IMR-90 (cell line): ENCODE measurements at regions not wholly inside any gene's neighbourhood (a gene's known extent, or its start where the extent isn't known, plus 50 kb on each side); places are given as distances from the start of the nearest gene placed in this dataset.
A peak's percentile ranks its signal among the peaks of the same experiment; 100 is the strongest.

Experiments used
- ATAC-seq: fragments of 200-7000 bp; cut with Tn5 transposase; 2 replicates; pipeline ENCODE4 v1.9.1; 2020; ENCODE audit warnings: low read depth, mild to moderate bottlenecking, moderate library complexity
- BruUV-seq: library from RNA; stranded (reverse); fragments of 400-500 nt; replicated peaks from 2 replicates; lab custom pipeline; 2021; lab: Mats Ljungman, UMichigan
- CTCF ChIA-PET: fragments of 300-600 bp; formaldehyde crosslinking; extraction: SDS; loops from one replicate; lab custom pipeline; 2021; ENCODE audit warnings: antibody characterized with exemption; lab: Yijun Ruan, JAX
- POLR2A ChIA-PET: fragments of 300-600 bp; sonication (Branson Sonifier 250); formaldehyde crosslinking; loops from one replicate; lab custom pipeline; 2022; ENCODE audit warnings: antibody characterized with exemption; ENCODE audit not compliant: unreplicated experiment; lab: Charles Lee
- DNase-seq: peaks from one replicate; pipeline ENCODE4 v3.0.0; 2013
- H2AFZ ChIP-seq: replicated peaks from 2 replicates; pipeline ENCODE3; 2013; ENCODE audit warnings: low read length, mild to moderate bottlenecking; ENCODE audit not compliant: poor library complexity
- H2AK5ac ChIP-seq: 2 replicates; pipeline ENCODE4 v1.6.1; 2013; ENCODE audit warnings: low read depth, low read length, inconsistent platforms
- H2AK9ac ChIP-seq: replicated peaks from 2 replicates; pipeline ENCODE3; 2013; ENCODE audit warnings: mild to moderate bottlenecking, low read depth, low read length, moderate library complexity; ENCODE audit not compliant: poor library complexity
- H2BK120ac ChIP-seq: 2 replicates; pipeline ENCODE4 v1.6.1; 2013; ENCODE audit warnings: low read depth, low read length, inconsistent platforms
- H2BK15ac ChIP-seq: 3 replicates; pipeline ENCODE4 v1.6.1; 2013; ENCODE audit warnings: low read depth, low read length, inconsistent platforms
- H2BK20ac ChIP-seq: 2 replicates; pipeline ENCODE4 v1.6.1; 2013; ENCODE audit warnings: low read depth, mild to moderate bottlenecking, inconsistent platforms, low read length, moderate library complexity
- H2BK5ac ChIP-seq: 2 replicates; pipeline ENCODE4 v1.6.1; 2013; ENCODE audit warnings: mild to moderate bottlenecking, low read depth, low read length, inconsistent platforms; ENCODE audit not compliant: poor library complexity, severe bottlenecking
- H3K14ac ChIP-seq: replicated peaks from 2 replicates; pipeline ENCODE4 v1.6.1; 2013; ENCODE audit warnings: low read depth, low read length, inconsistent platforms
- H3K18ac ChIP-seq: 2 replicates; pipeline ENCODE4 v1.6.1; 2013; ENCODE audit warnings: low read depth, low read length, control low read depth
- H3K23ac ChIP-seq: 2 replicates; pipeline ENCODE4 v1.6.1; 2013; ENCODE audit warnings: low read depth, low read length, inconsistent platforms
- H3K27ac ChIP-seq: 2 replicates; pipeline ENCODE4 v1.5.1; 2013; ENCODE audit warnings: mild to moderate bottlenecking, control low read depth, low read length; ENCODE audit not compliant: insufficient read depth
- H3K27me3 ChIP-seq: 2 replicates; pipeline ENCODE4 v1.6.1; 2013; ENCODE audit warnings: low read length; ENCODE audit not compliant: control insufficient read depth, insufficient read depth
- H3K36me3 ChIP-seq: 2 replicates; pipeline ENCODE4 v1.6.1; 2013; ENCODE audit warnings: low read length, mixed read lengths; ENCODE audit not compliant: control insufficient read depth, insufficient read depth
- H3K4ac ChIP-seq: 2 replicates; pipeline ENCODE4 v1.6.1; 2013; ENCODE audit warnings: low read depth, low read length, inconsistent platforms
- H3K4me1 ChIP-seq: 2 replicates; pipeline ENCODE4 v1.6.1; 2013; ENCODE audit warnings: low read length, mixed read lengths; ENCODE audit not compliant: control insufficient read depth, insufficient read depth
- H3K4me2 ChIP-seq: 2 replicates; pipeline ENCODE4 v1.6.1; 2013; ENCODE audit warnings: low read depth, mild to moderate bottlenecking, control low read depth, low read length, moderate library complexity
- H3K4me3 ChIP-seq: 2 replicates; pipeline ENCODE4 v1.5.1; 2013; ENCODE audit warnings: low read depth, mild to moderate bottlenecking, control low read depth, low read length, moderate library complexity; ENCODE audit not compliant: insufficient read depth
- H3K56ac ChIP-seq: 2 replicates; pipeline ENCODE4 v1.6.1; 2013; ENCODE audit warnings: low read length, inconsistent platforms; ENCODE audit not compliant: insufficient read depth; ENCODE audit errors: extremely low read depth
- H3K79me1 ChIP-seq, 2 experiments: 2 replicates each; pipeline ENCODE4 v1.6.1; 2013; ENCODE audit warnings: low read length in 2 of 2, inconsistent platforms in 1 of 2, low read depth in 1 of 2
- H3K9ac ChIP-seq: 2 replicates; pipeline ENCODE4 v1.6.1; 2013; ENCODE audit warnings: low read depth, low read length, control low read depth
- H3K9me1 ChIP-seq: 2 replicates; pipeline ENCODE4 v1.6.1; 2013; ENCODE audit warnings: low read length, inconsistent platforms; ENCODE audit not compliant: insufficient read depth
- H3K9me3 ChIP-seq: 2 replicates; pipeline ENCODE4 v1.6.1; 2013; ENCODE audit warnings: low read length; ENCODE audit not compliant: control insufficient read depth, insufficient read depth
- H4K20me1 ChIP-seq: 2 replicates; pipeline ENCODE4 v1.6.1; 2013; ENCODE audit warnings: low read length, inconsistent platforms; ENCODE audit not compliant: insufficient read depth
- H4K5ac ChIP-seq: 2 replicates; pipeline ENCODE4 v1.6.1; 2013; ENCODE audit warnings: mild to moderate bottlenecking, low read depth, low read length, control low read depth
- H4K8ac ChIP-seq, 2 experiments: 2 replicates each; pipeline ENCODE4 v1.6.1; 2013; ENCODE audit warnings: low read depth in 2 of 2, low read length in 2 of 2, control low read depth in 1 of 2, inconsistent platforms in 1 of 2
- H4K91ac ChIP-seq: 2 replicates; pipeline ENCODE4 v1.6.1; 2013; ENCODE audit warnings: low read depth, low read length, inconsistent platforms; ENCODE audit not compliant: insufficient read depth
- FOS ChIP-seq: fragments of 150-350 bp; IDR thresholded peaks from 2 replicates; pipeline ENCODE4 v1.6.1; 2016; ENCODE audit warnings: low read depth, low read length
- MAZ ChIP-seq: IDR thresholded peaks from 2 replicates; pipeline ENCODE4 v1.6.1; 2012; ENCODE audit warnings: low read depth, mild to moderate bottlenecking, low read length, improper control_type of control experiment, moderate library complexity, borderline replicate concordance
- MXI1 ChIP-seq: IDR thresholded peaks from 2 replicates; pipeline ENCODE4 v1.6.1; 2012; ENCODE audit warnings: low read depth, mild to moderate bottlenecking, low read length, moderate library complexity, borderline replicate concordance
- POLR2A ChIP-seq: IDR thresholded peaks from 2 replicates; pipeline ENCODE4 v1.6.1; 2012; ENCODE audit warnings: mild to moderate bottlenecking, low read depth, low read length
- RAD21 ChIP-seq: IDR thresholded peaks from 2 replicates; pipeline ENCODE4 v1.6.1; 2012; ENCODE audit warnings: low read length, improper control_type of control experiment
- RCOR1 ChIP-seq: IDR thresholded peaks from 2 replicates; pipeline ENCODE4 v1.6.1; 2012; ENCODE audit warnings: mild to moderate bottlenecking, low read length, improper control_type of control experiment; ENCODE audit not compliant: insufficient replicate concordance
- RFX5 ChIP-seq: IDR thresholded peaks from 2 replicates; pipeline ENCODE4 v1.8.0; 2012; ENCODE audit warnings: low read depth, mild to moderate bottlenecking, low read length, moderate library complexity
- WGBS, 2 experiments: methylation state at CpG; one replicate each; pipeline versions ENCODE4 v1.1.5 to v1.1.7; 2013; ENCODE audit warnings: missing lambda C conversion rate in 2 of 2; ENCODE audit not compliant: insufficient read length in 1 of 2; ENCODE audit errors: extremely low coverage in 2 of 2; 5-methylcytosine and 5-hydroxymethylcytosine counted together
- dilution Hi-C: fragments of 300-500 bp; cut with HindIII; formaldehyde crosslinking; loops from one replicate; pipeline ENCODE4 v1.14.3; 2018; ENCODE audit warnings: low sequenced_read_pairs; ENCODE audit not compliant: unreplicated experiment
- in situ Hi-C: fragments of 300-500 bp; cut with MboI; formaldehyde crosslinking; loops from 3 replicates; pipeline ENCODE4 v1.14.3; 2019; ENCODE audit warnings: low sequenced_read_pairs, inconsistent platforms, mixed read lengths
- intact Hi-C: fragments of 100-400 bp; cut with micrococcal nuclease; formaldehyde crosslinking; loops from 2 replicates; pipeline ENCODE4 v1.10.0; 2022
- TF ChIP-seq, protein P1 (sequence below): conservative IDR thresholded peaks from 2 replicates; pipeline ENCODE4 v1.5.1; 2012; ENCODE audit warnings: mild to moderate bottlenecking, low read depth, low read length, improper control_type of control experiment

DNA sequence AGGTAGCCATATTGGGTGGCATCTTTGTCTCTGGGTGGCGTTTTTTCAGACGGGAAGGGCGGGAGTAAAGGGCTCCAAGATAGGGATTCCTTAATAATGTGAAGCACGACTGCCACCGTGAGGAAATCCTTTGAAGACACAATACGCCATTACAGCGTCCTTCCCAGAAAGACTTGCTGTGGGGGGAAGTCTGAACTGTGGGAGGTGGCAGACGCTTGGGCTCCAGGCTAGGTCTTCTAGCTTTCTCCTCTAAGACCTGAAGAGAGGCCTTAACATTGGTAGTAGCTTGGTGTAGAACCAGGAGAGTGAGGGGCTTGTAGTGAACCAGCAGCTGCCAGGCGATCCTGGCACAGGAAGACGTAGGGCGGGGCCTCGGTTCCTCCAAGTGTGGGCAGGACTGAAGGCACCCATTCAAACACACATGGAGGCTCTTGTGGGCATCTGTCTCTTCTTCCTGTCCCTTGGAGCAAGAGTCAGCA, 197.3 kb downstream of the OR13H1 start:
- Histone ChIP-seq H3K4me3 (peak overlapping the region; percentile 58), H3K23ac (no peak overlapping the region), H3K4me2 (peak overlapping the region; percentile 89), H3K36me3 (no peaks in the 10 kb centered on the region), H3K27ac (peak overlapping the region; percentile 83), H2AK9ac (no peak overlapping the region), H2BK20ac (peak overlapping the region; percentile 90), H3K4me1 (no peaks in the 10 kb centered on the region), H3K9ac (peak overlapping the region; percentile 61), H2AFZ (peak overlapping the region; percentile 79), H4K91ac (peak overlapping the region; percentile 92), H3K14ac (0 out of 2 replicates have a peak overlapping the region, but pooled peaks have one; percentile 64), H3K9me1 (no peaks in the 10 kb centered on the region), H3K4ac (peak overlapping the region; percentile 80), H2BK15ac (0 out of 3 replicates have a peak overlapping the region, but pooled peaks have one; percentile 41), H3K27me3 (no peaks in the 10 kb centered on the region), H2AK5ac (no peak overlapping the region), H3K9me3 (peaks cover 7% of the 10 kb centered on the region), H3K56ac (peak overlapping the region; percentile 87; the same call in 1 of the 2 replicates), H4K8ac (peak overlapping the region; percentile 12 to 84; a peak in 2 of 4 replicates), H2BK120ac (peak overlapping the region; percentile 94), H3K79me1 (no peaks in the 10 kb centered on the region), H4K5ac (peak overlapping the region; percentile 89), H4K20me1 (no peaks in the 10 kb centered on the region), H2BK5ac (peak overlapping the region; percentile 80), H3K18ac (peak overlapping the region; percentile 95; the same call in 1 of the 2 replicates)
- dilution Hi-C loops (no loop called here), in situ Hi-C loops (no loop called here), intact Hi-C loops (no loop called here)
- WGBS, 2 experiments = 45% methylated on average over 4 of the region's 12 CpGs; no CpG with 5 or more reads in 1 of the 2 experiments
- no peak for TF ChIP-seq RCOR1
- TF ChIP-seq, protein P1, sequence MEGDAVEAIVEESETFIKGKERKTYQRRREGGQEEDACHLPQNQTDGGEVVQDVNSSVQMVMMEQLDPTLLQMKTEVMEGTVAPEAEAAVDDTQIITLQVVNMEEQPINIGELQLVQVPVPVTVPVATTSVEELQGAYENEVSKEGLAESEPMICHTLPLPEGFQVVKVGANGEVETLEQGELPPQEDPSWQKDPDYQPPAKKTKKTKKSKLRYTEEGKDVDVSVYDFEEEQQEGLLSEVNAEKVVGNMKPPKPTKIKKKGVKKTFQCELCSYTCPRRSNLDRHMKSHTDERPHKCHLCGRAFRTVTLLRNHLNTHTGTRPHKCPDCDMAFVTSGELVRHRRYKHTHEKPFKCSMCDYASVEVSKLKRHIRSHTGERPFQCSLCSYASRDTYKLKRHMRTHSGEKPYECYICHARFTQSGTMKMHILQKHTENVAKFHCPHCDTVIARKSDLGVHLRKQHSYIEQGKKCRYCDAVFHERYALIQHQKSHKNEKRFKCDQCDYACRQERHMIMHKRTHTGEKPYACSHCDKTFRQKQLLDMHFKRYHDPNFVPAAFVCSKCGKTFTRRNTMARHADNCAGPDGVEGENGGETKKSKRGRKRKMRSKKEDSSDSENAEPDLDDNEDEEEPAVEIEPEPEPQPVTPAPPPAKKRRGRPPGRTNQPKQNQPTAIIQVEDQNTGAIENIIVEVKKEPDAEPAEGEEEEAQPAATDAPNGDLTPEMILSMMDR = peak; percentile 52
- TF ChIP-seq MXI1 = no peak
- TF ChIP-seq RAD21 = peak; percentile 58
- no peak for TF ChIP-seq RFX5
- no peak for TF ChIP-seq FOS
- TF ChIP-seq MAZ = peak; percentile 78; the same call in 1 of the 2 replicates
- TF ChIP-seq POLR2A = no peak
- DNase-seq (peak; percentile 81), ATAC-seq (peak; percentile 84)
- POLR2A ChIA-PET = no interaction called here
- no TSS peak for BruUV-seq
- CTCF ChIA-PET = no interaction called here
